Keratinocyte (primary cell): ENCODE measurements at regions not wholly inside any gene's neighbourhood (a gene's known extent, or its start where the extent isn't known, plus 50 kb on each side); places are given as distances from the start of the nearest gene placed in this dataset.
"Not testable (repeated sequence)": the region's sequence is repeated elsewhere in the genome, so short reads cannot be mapped to it uniquely, and the experiment has no call there.

Source experiments
- DNase-seq: peaks from one replicate; pipeline ENCODE4 v3.0.0-alpha.2; 2011; ENCODE audit warnings: low read depth, missing footprints, low spot score
- FAIRE-seq: peaks from 2 replicates; lab custom pipeline; 2011; peaks lifted over from hg19 to GRCh38; lab: Jason Lieb, UNC
- H2AFZ ChIP-seq: 2 replicates; pipeline ENCODE4 v1.6.0; 2012; ENCODE audit warnings: low read length, control low read depth, inconsistent platforms; ENCODE audit not compliant: control insufficient read depth
- H3K27ac ChIP-seq: 2 replicates; pipeline ENCODE4 v1.5.1; 2011; ENCODE audit warnings: low read length; ENCODE audit not compliant: control insufficient read depth, insufficient read depth
- H3K27me3 ChIP-seq: 3 replicates; pipeline ENCODE4 v1.6.0; 2011; ENCODE audit warnings: low read length; ENCODE audit not compliant: control insufficient read depth, insufficient read depth; ENCODE audit errors: extremely low read depth
- H3K36me3 ChIP-seq, 2 experiments: 2 replicates in 1 of 2; 3 replicates in 1 of 2; pipeline ENCODE4 v1.5.1; 2011; ENCODE audit warnings: low read length in 2 of 2, mild to moderate bottlenecking in 1 of 2; ENCODE audit not compliant: control insufficient read depth in 2 of 2, insufficient read depth in 2 of 2; ENCODE audit errors: extremely low read depth in 1 of 2
- H3K4me1 ChIP-seq: 3 replicates; pipeline ENCODE4 v1.5.1; 2011; ENCODE audit warnings: low read length; ENCODE audit not compliant: control insufficient read depth, insufficient read depth; ENCODE audit errors: extremely low read depth
- H3K4me2 ChIP-seq: 3 replicates; pipeline ENCODE4 v1.6.0; 2011; ENCODE audit warnings: low read depth, low read length; ENCODE audit not compliant: control insufficient read depth, insufficient read depth; ENCODE audit errors: extremely low read depth
- H3K4me3 ChIP-seq, 3 experiments: fragments of 200-600 bp in 1 of 3; sonication (generic) in 1 of 3; 2 replicates in 2 of 3; 3 replicates in 1 of 3; pipeline ENCODE4 v1.5.1; 2011 to 2016; ENCODE audit warnings: low read length in 3 of 3, mild to moderate bottlenecking in 3 of 3, control low read depth in 2 of 3, inconsistent platforms in 1 of 3, low read depth in 1 of 3, mixed read lengths in 1 of 3, mixed run types in 1 of 3, moderate library complexity in 1 of 3; ENCODE audit not compliant: control insufficient read depth in 2 of 3, insufficient read depth in 2 of 3; ENCODE audit errors: extremely low read depth in 1 of 3
- H3K79me2 ChIP-seq: 2 replicates; pipeline ENCODE4 v1.6.0; 2012; ENCODE audit warnings: low read length; ENCODE audit not compliant: control insufficient read depth, insufficient read depth
- H3K9ac ChIP-seq: 3 replicates; pipeline ENCODE4 v1.6.0; 2011; ENCODE audit warnings: low read length; ENCODE audit not compliant: control insufficient read depth, insufficient read depth; ENCODE audit errors: extremely low read depth
- H3K9me1 ChIP-seq: 3 replicates; pipeline ENCODE4 v1.6.0; 2011; ENCODE audit warnings: low read length; ENCODE audit not compliant: control insufficient read depth, insufficient read depth; ENCODE audit errors: extremely low read depth
- H3K9me3 ChIP-seq: 2 replicates; pipeline ENCODE4 v1.5.1; 2012; ENCODE audit warnings: low read depth, low read length; ENCODE audit not compliant: control insufficient read depth
- H4K20me1 ChIP-seq: 3 replicates; pipeline ENCODE4 v1.6.0; 2011; ENCODE audit warnings: low read length; ENCODE audit not compliant: control insufficient read depth, insufficient read depth; ENCODE audit errors: extremely low read depth
- dilution Hi-C: fragments of 300-500 bp; cut with MboI; formaldehyde crosslinking; loops from one replicate; pipeline ENCODE4 v1.7.0; 2020; ENCODE audit warnings: low sequenced_read_pairs; ENCODE audit not compliant: extremely low pct_ligation_motif_present

DNA sequence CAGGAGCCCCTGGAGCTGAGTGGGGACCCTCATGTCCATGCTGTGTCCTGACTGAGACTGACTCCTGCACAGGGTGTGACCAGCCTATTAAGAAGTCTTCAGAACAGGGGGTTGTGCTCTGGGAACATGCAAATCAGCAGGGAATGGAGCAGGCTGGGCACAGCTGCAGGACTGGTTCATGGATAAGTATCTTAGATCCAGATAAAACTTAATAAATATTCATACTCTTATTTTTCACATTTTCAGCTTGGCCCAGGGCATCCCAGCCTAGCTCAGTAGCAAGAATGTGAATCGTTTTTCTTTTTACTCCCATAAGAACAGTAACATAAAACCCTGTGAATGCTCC is 479.7 kb downstream of the RPIA start:
- H3K36me3 ChIP-seq, DNase-seq, H3K27me3 ChIP-seq, H4K20me1 ChIP-seq, H3K27ac ChIP-seq, H3K9me1 ChIP-seq, H3K79me2 ChIP-seq, FAIRE-seq, H3K4me2 ChIP-seq, H3K4me1 ChIP-seq, H3K9me3 ChIP-seq, H3K4me3 ChIP-seq, dilution Hi-C loops, H3K9ac ChIP-seq, H2AFZ ChIP-seq: not testable (repeated sequence)

DNA sequence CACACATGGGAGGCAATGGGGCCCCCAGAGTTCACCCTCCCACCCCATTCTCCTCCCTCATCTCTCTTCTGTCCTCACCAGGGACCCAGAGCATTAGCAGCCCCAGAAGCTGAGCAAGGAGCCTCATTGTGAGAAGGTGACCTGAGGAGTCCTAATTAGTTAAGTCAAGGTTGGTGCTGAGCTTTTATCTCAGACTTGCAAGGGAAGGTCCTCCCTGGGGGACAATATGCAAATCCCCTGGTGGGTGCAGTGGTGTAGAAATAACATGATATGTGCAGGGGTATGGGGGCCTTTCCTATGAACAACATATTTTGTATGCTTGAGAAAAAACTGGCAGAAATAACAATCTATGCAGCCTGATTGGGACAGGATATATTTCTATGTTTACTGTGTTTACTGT is 485.5 kb downstream of the RPIA start:
- DNase-seq, H2AFZ ChIP-seq, H3K79me2 ChIP-seq, FAIRE-seq, H3K4me1 ChIP-seq, H3K9me1 ChIP-seq, H3K4me3 ChIP-seq, H3K27ac ChIP-seq, H3K4me2 ChIP-seq, H3K36me3 ChIP-seq, H3K9me3 ChIP-seq, H4K20me1 ChIP-seq, H3K9ac ChIP-seq, dilution Hi-C loops, H3K27me3 ChIP-seq: not testable (repeated sequence)

DNA sequence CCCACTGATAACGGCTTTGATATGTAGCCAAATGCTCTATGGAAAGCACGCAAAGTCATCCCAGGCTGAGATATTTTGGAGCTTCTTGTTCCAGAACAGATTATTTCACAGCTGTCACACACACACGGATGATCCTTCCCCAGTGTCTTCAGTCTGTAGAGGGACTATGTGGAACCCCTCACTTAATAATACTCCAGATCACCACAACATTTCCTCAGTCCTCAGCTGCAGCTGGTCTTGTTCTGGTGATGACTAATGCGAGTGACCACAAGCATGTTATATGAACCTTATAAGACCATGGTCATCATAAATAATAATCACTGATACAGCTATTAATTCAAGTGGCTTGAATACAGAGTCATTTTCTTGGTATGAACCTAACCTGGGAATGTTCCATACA is 490.7 kb downstream of the RPIA start:
- H3K9me1 ChIP-seq, H3K79me2 ChIP-seq, H3K4me1 ChIP-seq, H3K4me3 ChIP-seq, DNase-seq, H3K27me3 ChIP-seq, H4K20me1 ChIP-seq, H3K4me2 ChIP-seq, H3K9me3 ChIP-seq, dilution Hi-C loops, H3K27ac ChIP-seq, H3K9ac ChIP-seq, H2AFZ ChIP-seq, H3K36me3 ChIP-seq: not testable (repeated sequence)
- FAIRE-seq = peak; percentile 23

DNA sequence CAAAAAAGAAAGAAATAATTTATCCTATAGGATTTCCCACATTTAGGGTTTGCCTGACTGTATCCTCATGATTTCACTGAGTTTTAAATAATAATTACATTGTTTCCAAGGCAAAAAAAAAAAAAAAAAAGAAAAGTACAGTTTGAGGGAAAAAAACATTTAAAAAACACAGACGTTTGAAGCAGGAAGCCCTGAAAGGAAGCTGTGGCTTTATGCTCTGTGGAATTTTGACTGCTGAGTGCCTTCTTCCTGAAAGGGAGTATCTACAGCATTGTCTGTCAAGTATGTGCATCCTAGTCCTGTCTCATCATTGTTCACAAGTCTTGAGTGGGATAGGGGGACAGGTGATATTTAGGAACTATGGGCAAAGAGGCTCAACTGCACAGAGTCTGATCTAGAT is 493.3 kb downstream of the RPIA start:
- H3K9me3 ChIP-seq, H3K4me1 ChIP-seq, H4K20me1 ChIP-seq, H3K4me3 ChIP-seq, H3K4me2 ChIP-seq, H2AFZ ChIP-seq, H3K36me3 ChIP-seq, H3K79me2 ChIP-seq, H3K9me1 ChIP-seq, dilution Hi-C loops, H3K9ac ChIP-seq, FAIRE-seq, H3K27me3 ChIP-seq, H3K27ac ChIP-seq, DNase-seq: not testable (repeated sequence)

DNA sequence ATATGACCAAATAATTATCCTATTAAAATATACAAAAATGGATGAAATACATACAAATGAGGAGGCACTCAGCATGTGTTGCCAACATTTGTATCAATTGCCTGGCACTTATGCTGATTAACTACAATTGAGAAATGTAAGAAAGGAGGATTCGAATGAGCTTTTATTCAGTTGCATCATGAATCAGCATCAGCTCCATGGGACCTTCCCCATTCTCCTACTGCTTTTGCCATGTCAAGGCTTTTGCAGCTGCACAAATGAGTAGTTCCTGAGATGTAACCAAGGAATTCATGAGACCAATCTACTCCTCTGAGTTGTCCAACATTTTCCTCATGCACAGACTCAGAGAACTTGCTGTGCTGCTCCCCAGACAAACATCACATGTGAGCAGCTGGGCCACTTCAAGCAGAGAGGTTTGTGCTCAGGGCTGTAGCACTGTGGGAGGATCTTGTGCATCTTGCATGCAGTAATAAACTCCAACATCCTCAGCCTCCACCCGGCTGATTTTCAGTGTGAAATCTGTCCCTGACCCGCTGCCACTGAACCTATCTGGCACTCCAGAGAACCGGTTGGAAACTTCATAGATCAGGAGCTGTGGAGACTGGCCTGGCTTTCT is 504.3 kb downstream of the RPIA start:
- H3K9me3 ChIP-seq, H3K4me3 ChIP-seq, H4K20me1 ChIP-seq, H3K27ac ChIP-seq, DNase-seq, H3K4me2 ChIP-seq, H3K27me3 ChIP-seq, H3K9ac ChIP-seq, H3K36me3 ChIP-seq, H3K9me1 ChIP-seq, FAIRE-seq, H2AFZ ChIP-seq, dilution Hi-C loops, H3K79me2 ChIP-seq, H3K4me1 ChIP-seq: not testable (repeated sequence)
